Panc1 (cell line): ENCODE measurements at regions not wholly inside any gene's neighbourhood (a gene's known extent, or its start where the extent isn't known, plus 50 kb on each side); places are given as distances from the start of the nearest gene placed in this dataset.

ENCODE experiments used
- POLR2AphosphoS5 ChIP-seq: IDR thresholded peaks from 2 replicates; pipeline ENCODE4 v1.6.1; 2012; ENCODE audit warnings: mild to moderate bottlenecking, low read depth, low read length, moderate library complexity
- TCF7L2 ChIP-seq: IDR thresholded peaks from 2 replicates; pipeline ENCODE4 v1.6.1; 2011; ENCODE audit warnings: mild to moderate bottlenecking, low read depth, low read length, inconsistent platforms
- TF ChIP-seq, protein P1 (sequence below): fragments of 450-650 bp; IDR thresholded peaks from 2 replicates; pipeline ENCODE4 v1.5.1; 2017; ENCODE audit warnings: mild to moderate bottlenecking

GRCh38 chr3:198113206-198114053 lies 153.4 kb downstream of the LMLN start:
- TF ChIP-seq, protein P1, sequence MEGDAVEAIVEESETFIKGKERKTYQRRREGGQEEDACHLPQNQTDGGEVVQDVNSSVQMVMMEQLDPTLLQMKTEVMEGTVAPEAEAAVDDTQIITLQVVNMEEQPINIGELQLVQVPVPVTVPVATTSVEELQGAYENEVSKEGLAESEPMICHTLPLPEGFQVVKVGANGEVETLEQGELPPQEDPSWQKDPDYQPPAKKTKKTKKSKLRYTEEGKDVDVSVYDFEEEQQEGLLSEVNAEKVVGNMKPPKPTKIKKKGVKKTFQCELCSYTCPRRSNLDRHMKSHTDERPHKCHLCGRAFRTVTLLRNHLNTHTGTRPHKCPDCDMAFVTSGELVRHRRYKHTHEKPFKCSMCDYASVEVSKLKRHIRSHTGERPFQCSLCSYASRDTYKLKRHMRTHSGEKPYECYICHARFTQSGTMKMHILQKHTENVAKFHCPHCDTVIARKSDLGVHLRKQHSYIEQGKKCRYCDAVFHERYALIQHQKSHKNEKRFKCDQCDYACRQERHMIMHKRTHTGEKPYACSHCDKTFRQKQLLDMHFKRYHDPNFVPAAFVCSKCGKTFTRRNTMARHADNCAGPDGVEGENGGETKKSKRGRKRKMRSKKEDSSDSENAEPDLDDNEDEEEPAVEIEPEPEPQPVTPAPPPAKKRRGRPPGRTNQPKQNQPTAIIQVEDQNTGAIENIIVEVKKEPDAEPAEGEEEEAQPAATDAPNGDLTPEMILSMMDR, result no peak
- TF ChIP-seq POLR2AphosphoS5 (no peak), TCF7L2 (no peak)
